ENCODE measurements at regions not wholly inside any gene's neighbourhood (a gene's known extent, or its start where the extent isn't known, plus 50 kb on each side); places are given as distances from the start of the nearest gene placed in this dataset.

- H3K27ac ChIP-seq = no peak overlapping the region
- no peaks in the 10 kb centered on the region for H3K36me3 ChIP-seq
- H3K9me3 ChIP-seq = no peaks in the 10 kb centered on the region
- ATAC-seq (no peak), DNase-seq (no peak)
- H3K4me1 ChIP-seq = no peaks in the 10 kb centered on the region
- no peak overlapping the region for H3K4me3 ChIP-seq
- no peak for TF ChIP-seq CTCF (IDR thresholded peaks at IDR 0.05)
- H3K27me3 ChIP-seq = no peaks in the 10 kb centered on the region
- intact Hi-C loops (cut with DNase I) = no loop called here
Observed at GRCh38 chr5:51449026-51449425, 65.8 kb downstream of the ISL1 start.

DNA sequence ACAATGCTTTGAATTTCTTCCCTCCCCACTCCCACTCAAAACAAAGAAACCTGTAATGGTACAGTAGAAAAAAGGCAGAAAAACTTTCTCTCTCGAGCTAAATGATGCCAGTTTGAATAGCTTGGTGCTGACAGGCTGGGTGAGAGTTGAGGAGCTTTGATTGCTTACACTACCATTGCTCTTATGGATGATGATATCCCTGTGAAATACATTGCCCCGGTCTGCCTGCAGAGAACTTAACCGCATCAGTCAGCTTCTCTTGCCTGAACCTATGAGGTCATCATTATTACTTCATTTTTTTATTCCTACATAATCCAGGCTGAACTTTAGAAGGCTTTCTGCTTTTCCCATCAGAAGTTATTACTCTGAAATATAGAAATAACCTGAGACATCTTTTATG lies 69.3 kb downstream of the ISL1 start:
- TF ChIP-seq CTCF (IDR thresholded peaks at IDR 0.05) = no peak
- Histone ChIP-seq H3K9me3 (no peaks in the 10 kb centered on the region), H3K36me3 (no peaks in the 10 kb centered on the region), H3K4me1 (no peaks in the 10 kb centered on the region), H3K4me3 (no peak overlapping the region), H3K27me3 (no peaks in the 10 kb centered on the region), H3K27ac (no peak overlapping the region)
- DNase-seq = no peak
- intact Hi-C loops (cut with DNase I) = no loop called here
- ATAC-seq = no peak

DNA sequence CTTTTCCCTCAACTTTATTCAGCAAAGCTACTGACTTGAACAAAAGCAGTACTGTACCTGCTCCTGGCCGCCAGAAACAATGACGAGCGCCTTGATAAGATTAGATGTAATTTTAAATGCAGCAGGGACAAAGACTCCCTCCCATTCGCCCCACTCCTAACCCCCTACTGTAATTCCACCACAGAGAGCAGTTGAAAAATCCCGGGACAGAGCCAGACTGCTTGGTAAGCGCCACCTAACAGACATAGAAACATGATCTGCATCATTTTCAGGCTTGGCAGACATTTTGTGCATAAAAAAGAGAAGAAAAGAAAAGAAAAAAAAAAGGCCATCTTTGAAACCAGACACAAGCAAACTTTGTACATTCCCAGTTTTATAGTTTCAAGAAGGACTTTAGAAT lies 81.9 kb downstream of the ISL1 start:
- H3K4me3 ChIP-seq = no peak overlapping the region
- ATAC-seq = no peak
- intact Hi-C loops (cut with DNase I) = no loop called here

DNA sequence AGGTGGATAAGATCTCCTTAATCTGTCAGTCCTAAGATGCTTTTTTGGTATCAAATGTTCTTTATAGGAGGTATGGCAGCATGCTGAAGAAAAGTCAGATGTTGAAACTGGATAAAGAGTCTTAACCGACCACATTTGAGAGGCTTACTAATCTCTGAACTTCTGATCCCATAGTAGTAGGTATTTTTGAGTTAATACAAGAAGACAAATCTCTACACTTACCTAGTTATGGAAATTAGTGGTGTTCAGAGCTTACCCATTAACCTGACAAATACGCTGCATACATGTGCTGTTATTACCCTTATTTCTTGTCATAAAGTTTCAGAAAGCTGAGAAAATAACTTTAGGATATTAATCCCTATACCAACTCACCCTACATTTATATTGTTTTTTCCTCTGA lies 83.0 kb downstream of the ISL1 start:
- H3K4me1 ChIP-seq = no peaks in the 10 kb centered on the region
- no peak for TF ChIP-seq CTCF (IDR thresholded peaks at IDR 0.05)
- no peak overlapping the region for H3K4me3 ChIP-seq
- H3K36me3 ChIP-seq = no peaks in the 10 kb centered on the region
- H3K27ac ChIP-seq = no peak overlapping the region
- DNase-seq = no peak
- no peaks in the 10 kb centered on the region for H3K27me3 ChIP-seq
- intact Hi-C loops (cut with DNase I) = no loop called here
- H3K9me3 ChIP-seq = no peaks in the 10 kb centered on the region
- ATAC-seq = no peak

More for the DNA sequence above, 81.9 kb downstream of the ISL1 start:
- Histone ChIP-seq H3K27me3 (no peaks in the 10 kb centered on the region), H3K27ac (no peak overlapping the region), H3K9me3 (no peaks in the 10 kb centered on the region), H3K36me3 (no peaks in the 10 kb centered on the region), H3K4me1 (no peaks in the 10 kb centered on the region)
- DNase-seq = no peak
- TF ChIP-seq CTCF (IDR thresholded peaks at IDR 0.05) = no peak

- Histone ChIP-seq H3K9me3 (no peaks in the 10 kb centered on the region), H3K4me1 (no peaks in the 10 kb centered on the region), H3K27me3 (no peaks in the 10 kb centered on the region), H3K36me3 (no peaks in the 10 kb centered on the region), H3K27ac (no peak overlapping the region), H3K4me3 (no peak overlapping the region)
- intact Hi-C loops (cut with DNase I) = no loop called here
- TF ChIP-seq CTCF (IDR thresholded peaks at IDR 0.05) = no peak
- ATAC-seq (no peak), DNase-seq (peak in 1 of 4 donors; percentile 5)
Observed at GRCh38 chr5:51468196-51468595, 84.9 kb downstream of the ISL1 start.
